Kidney capillary endothelial cell (primary cell): ENCODE measurements at regions not wholly inside any gene's neighbourhood (a gene's known extent, or its start where the extent isn't known, plus 50 kb on each side); places are given as distances from the start of the nearest gene placed in this dataset.

ENCODE experiments used
- DNase-seq: peaks from one replicate; pipeline ENCODE4 v3.0.0-alpha.2; 2018; ENCODE audit warnings: low spot score

DNA sequence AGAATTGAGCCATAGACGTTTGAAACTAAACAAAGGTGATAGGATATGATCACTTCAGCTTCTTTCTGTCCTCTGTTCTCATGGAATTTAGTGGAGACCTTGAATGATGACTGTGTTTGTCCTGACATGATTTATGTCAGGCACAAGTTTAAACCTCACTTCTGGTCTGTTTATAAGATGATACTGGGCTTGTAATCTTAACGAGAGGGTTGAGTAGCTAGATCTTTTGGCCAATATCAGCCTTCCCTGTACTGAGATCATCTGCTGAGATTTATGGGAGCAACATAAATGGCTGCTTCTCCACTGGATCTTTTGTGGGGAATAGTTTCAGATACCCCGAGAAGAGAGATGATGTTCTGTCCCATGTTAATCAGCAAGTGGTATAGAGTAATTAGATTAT is 121.8 kb upstream of the OBI1 start:
- no peak for DNase-seq

DNA sequence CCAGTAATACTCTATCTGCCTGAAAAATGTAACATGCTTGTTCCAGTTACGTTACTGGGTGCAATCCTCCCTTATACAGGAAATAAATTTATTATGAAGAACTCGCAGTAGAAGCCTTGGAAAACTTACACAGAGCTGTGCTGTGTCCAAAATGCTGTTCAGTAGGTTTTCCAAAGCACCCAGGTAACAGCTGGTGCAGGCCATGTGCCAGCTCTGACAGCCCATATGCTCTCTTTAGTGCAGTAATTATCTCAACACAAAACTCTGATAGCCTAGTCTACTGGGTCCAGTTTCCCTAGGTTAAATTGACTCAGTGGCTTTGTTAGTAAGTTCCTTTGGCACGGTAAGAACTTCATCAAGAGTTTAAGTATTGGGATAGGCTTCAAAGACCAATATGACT is 120.7 kb upstream of the OBI1 start:
- no peak for DNase-seq

DNA sequence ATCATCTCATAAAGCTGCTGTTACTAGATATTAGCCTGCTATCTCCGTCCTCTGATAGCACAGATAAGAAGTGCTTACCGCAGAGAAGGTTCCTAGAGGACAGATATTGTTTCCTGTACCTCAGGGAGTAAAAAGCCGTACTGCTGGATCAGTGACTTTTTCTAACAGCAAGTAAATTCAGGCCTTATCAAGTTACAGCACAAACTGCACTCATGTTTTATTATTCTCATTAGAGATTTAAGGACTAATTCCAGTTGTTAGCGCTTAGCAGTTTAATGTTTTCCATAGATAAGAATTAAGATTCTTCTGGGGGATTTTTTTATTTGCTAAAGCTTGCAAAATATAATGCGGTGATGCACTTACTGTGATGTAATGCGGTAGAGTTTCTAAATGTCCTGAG is 119.0 kb upstream of the OBI1 start:
- DNase-seq = no peak

DNA sequence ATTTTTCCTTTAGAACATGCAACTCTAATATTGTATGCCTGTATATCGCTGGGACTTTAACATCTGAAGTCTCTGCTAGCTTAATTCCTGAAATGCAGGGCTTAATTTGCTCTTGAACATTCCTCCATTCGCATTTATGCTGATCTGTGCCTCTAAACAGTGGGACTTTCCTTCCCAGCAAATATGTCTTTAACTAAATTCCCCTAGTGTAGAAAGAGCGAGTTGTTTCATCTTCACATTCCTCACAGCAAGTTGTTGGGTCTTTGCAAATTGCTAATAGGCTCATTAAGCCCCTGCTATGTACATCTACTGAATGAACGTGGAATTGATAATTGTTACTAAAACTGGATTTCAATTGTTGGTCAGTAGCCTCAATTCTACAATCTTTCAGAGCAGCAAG is 118.4 kb upstream of the OBI1 start:
- no peak for DNase-seq

DNA sequence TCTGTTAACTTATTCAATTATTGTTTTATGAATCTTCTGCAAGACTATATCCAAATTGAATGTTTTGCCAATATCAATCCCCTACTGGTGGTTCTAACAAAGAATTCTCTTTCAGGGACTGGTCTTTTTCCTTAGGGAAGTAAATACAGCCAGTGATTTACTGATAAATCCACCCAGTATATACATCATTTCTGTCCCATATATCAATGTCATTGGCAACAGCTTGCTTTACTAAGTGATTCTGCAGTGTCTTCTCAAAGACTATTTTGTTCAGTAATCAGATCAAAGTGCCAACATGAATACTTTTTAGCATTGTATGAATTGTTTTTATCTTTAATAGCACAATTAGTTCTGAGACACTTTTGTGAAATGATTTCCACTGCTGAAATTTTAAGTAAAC is 114.0 kb upstream of the OBI1 start:
- no peak for DNase-seq

DNA sequence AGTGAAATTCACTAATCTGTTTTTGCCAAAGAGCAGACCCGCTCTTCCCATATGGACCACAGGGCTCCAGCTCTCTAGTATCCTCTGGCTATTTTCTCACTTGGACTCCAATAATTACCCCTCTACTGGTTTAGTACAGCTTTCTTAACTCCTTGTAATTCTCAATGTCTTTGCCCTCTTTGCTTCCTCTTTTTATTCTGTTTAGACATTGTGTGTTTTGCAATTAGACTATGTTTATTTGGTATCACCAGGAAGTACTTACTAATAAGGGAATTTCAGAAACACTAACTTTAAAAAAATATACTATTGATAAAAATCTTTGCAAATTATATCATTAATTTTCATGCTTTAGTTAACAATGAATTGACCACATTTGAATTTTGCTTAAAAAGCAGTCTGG is 111.6 kb upstream of the OBI1 start:
- no peak for DNase-seq

DNA sequence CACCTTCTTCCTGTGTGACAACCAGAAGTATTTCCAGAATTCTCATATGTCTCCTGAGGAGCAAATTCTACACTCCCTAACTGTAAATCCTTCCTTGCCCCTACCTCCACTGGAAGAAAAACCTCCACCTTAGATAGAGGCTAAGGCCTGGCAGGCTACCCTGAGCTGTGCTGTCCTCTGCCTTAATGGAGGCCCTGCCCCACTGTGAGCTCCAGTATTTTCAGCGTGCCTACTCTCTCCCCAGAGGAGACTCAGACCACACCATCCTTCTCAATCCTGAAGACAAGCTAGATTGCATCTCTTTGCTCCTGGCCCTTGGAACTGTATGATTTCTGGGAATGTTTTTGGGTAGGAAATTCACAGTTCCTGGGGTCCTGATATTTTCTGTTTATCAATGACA is 110.0 kb upstream of the OBI1 start:
- DNase-seq = no peak

DNA sequence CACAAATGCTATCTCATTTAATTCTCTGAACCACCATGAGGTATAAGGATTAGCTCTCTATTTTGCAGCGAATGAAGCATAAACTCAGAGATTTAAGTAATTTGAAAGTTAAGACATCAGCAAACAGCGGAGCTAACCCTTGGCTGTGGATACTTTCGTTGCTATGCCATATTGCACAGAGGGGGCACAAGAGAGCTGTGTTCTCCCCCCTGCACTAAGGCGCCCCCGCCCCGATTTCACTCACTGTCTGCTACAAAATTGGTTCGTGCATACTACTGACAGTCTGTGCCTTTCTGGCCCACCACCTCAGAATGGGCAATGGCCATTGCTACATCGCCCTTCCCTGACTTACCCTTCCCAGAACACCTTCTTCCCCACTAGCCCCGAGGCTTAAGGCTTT is 105.7 kb upstream of the OBI1 start:
- DNase-seq = no peak

DNA sequence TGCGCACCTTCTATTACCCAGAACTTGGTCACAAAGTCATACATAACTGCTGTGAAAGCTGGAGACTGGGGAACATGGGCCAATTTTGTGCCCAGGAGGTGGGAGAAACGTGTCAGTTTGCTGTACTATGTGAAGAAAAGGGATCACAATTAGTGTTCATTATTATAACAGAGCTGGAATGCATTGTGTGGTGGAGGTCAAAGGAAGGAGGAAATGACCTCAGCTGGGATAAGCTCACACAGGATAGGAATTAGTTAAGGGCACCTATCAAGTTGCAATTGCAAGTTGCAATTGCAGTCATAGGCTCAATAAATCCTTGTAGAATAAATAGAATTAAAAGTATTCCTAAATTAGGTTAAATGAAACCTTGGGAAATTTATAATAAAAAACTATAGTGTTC is 103.9 kb upstream of the OBI1 start:
- peak; percentile 8 for DNase-seq

DNA sequence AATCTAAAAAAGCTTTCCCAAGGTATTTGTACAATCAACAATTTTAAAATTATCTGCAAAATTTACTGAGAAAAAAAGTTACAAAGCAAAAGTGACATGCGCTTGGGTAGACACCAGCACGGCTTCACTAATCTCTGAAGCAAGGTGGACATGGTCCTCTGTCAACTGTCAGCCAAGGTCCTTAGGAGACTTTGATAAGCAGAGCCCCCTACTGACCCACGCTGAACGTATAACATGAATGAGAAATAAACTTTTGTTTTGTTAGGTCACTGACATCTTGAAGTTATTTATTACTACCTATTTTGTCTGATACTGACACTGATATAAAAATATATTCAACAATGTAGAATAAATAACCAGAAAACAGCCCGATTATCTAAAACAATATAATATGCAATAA is 100.7 kb upstream of the OBI1 start:
- no peak for DNase-seq

DNA sequence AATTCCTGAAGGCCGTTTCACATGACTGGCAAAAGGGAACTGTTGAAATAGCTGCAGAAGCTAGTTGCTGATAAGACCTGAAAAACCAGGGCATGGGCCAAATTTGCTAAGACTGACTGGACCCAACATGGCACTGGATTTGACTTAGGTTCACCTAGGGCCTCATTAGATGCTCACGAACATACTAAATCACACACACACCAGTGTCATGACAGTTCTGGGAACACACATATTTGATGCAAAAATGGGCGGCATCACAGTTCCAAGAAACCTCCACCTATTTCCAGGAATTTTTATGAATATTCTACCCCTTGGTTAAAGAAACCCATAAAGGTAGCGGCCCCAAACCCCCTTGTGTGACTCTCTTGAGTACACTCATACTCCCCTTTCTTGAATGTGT is 99.6 kb upstream of the OBI1 start:
- DNase-seq = no peak

DNA sequence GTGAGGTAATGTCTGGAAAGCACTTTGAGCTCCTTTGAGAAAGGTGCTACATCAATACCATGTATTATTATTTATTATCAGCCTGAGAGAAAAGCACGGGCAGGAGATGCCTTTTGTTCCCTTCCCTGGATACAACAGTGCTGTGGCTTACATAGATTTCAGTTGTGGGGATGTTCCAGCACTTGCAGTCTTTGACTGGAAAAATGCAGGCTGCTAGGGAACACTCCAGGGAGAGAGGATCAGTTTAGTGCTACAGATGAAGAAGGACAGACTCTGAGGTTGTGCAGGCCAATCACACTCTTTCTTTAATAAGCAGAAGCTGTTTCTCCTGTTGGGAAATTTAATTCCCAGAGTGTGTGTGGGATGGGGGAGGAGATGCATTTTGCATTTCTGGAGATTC is 94.5 kb upstream of the OBI1 start:
- DNase-seq = no peak

DNA sequence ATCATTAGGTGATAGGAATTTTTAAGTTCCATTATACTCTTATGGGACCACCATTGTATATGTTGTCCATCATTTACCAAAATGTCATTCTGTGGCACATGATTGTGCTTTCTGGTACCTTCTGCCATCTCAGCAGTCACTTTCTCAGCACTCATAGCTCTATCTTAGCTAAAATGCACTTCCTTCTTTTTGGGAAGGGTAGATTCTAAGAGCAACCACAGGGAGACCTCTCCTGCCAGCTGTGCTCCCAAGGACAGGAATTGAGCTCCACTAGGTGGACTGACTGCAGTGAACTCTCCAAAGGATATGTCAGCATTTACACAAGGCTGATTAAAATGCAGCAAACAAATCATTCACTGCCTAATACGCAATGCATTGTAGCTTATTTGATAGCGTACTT is 91.8 kb upstream of the OBI1 start:
- DNase-seq = no peak

DNA sequence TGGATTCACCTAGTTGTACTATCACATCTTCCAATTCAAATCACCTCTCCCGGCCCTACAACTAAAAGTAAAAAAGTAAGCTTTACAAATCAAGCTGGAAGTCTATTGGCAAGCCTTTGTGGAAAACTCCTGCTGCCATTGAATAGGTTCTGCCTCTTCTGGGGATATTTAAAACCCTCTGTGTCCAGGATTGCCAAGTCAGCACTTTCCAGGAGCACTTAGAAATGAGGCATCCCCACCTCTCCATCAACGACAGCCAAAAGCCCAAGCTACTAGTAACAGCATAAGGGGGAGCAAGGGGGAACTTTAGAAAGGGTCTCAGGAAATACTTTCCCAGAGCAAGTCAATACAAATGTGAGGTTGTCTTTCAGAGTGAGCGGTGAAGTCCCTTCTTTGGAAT is 85.0 kb upstream of the OBI1 start:
- DNase-seq = no peak

DNA sequence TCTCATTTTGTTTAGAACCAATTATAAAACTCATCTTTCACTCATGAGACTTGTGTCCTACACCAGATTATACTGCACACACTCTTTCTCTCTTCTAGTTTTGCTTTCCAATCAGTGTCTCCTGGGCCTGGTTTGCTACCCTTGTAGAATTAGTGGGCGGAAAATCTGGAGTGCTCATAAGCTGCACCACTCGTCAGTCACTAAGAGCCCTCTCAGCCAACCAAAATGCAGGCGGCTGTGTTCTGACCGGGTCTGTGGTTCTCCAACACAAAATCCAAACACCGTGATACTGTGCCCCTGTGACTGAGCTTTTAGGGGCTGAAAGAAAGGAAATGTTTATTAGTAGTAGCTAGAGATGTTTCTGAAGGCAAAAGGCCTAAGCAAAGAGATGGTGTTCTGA is 83.7 kb upstream of the OBI1 start:
- no peak for DNase-seq

DNA sequence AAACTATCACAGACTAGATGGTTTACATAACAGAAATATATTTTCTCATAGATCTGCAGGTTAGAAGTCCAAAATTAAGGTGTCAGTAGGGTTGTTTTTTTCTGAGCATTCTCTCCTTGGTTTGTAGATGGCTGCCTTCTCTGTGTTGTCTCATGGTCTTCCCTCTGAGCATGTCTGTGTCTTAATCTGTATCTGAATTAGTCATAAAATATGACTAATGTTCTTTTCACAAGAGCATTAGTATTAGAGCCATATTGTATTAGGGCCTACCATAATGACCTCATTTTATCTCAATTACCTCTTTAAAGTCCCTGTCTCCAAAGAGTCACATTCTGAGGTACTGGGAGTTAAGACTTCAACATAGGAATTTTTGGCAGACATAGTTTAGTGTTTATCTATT is 77.2 kb upstream of the OBI1 start:
- DNase-seq = peak; percentile 3

DNA sequence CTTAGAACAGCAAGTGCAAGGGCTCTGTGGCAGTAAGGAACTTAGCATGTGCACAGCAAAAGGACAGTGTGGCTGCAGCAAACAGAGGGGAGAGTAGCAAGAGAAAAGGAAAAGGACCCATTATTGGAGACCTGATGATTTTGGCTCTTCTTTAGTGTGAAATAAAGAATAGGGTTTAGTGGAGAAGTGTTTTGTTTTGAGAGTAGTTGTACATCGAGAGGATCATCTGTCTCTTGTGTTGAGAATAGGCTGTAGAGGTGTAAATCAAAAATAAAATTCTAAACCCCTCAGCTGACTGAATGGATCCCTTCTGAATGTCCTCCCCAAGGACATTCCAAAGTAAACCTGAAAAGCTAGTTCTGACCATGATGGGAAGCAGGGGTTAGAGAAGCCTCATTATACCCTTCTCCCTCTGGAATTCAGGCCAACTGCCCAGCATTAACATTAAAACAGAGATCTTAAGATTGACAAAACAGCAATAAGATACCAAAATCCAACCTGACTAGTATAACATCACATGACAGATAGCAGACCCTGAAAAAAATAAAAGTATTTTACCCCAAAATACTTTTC is 73.6 kb upstream of the OBI1 start:
- no peak for DNase-seq

DNA sequence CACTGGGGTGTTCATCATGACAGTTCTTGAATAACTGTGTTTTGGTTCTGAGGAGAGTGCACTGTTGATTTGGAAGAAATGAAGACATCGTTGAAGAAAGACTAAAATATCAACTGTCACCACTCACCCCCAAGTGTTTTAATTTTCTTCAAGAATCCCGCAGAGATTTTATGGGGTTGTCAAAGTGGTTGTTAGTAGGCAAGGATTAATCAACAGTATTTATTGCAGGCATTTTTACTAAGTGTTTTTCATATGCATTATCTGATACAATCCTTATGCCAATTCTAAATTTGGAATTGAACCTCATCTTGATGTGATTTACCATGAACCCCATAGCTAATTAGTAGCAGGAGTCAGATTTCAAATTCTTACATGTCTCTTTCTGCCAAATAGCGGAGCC is 63.7 kb upstream of the OBI1 start:
- DNase-seq = no peak

DNA sequence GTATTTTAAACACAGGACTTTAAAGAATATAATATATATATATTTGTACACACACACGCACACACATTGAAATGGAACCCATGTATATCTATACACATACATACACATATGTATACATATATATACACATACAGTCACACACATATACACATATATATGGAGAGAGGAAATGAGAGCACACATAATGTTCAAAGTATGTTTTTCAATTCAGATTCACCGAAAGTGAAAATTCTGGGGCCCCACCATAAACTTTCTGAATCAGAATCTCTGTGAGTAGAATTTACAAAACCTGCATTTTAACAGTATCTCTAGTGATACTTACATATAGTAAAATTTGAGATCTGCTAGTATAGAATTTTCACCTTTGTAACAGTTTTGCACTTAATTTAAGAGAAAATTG is 60.4 kb upstream of the OBI1 start:
- no peak for DNase-seq

DNA sequence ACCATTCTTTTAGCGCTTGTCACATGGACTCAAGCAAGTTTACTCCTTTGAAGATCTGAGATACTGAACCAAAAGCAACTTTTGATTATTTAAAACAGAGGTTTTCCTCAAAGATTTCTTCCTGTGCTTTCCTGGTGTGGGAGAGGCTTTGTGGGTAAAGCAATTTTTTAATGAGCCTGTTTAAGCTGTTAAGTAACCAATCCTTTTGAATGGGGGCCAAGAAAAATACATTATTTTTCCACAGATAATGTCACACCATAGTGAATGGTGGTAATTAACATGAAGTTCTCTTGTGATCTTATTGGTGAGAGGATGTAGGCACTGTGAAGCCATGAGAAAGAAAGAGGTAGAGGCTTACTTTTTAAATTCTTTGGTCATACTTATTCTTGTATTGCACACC is 55.8 kb upstream of the OBI1 start:
- DNase-seq = no peak

DNA sequence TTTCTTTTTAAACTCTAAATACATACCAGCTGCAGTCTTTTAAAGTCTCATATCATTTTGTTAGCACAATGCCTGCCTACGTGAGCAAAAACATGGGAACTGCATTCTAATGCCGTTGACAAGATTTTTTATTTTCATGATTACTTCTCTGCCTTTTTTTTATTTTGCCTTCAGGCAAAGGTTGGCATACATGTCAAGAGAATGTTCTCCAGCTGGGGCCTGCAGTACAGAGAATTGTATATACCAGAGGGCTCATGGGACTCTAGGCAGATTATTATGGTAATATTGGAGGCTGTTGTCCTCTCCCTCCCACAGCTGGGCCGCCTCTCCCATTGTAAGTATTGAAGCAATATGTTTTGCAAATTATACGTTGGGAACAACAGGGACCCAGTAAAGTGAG is 53.9 kb upstream of the OBI1 start:
- DNase-seq = no peak

DNA sequence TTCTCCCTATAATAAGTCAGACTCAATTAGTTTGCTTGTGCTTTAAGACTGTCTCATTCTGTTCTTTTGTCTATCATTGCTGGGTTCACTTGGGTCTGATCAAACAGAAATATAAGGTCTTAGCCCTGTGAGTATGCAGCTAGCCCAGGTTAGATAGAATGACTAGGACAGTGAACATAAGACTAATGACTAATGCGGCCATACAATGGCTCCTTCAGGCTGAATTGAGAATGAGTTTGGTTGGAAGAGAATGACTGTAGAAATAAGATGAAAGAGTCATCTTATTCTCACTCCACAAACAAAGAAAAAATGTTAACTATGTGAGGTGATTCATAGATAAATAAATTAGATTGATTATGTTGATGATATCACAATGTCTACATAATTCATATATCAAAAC is 50.1 kb upstream of the OBI1 start:
- no peak for DNase-seq
